Keratinocyte (primary cell): ENCODE measurements at regions not wholly inside any gene's neighbourhood (a gene's known extent, or its start where the extent isn't known, plus 50 kb on each side); places are given as distances from the start of the nearest gene placed in this dataset.

Source experiments
- CTCF ChIP-seq, 3 experiments: IDR thresholded peaks in 1 of 3; conservative IDR thresholded peaks in 1 of 3; optimal IDR thresholded peaks in 1 of 3; 2 replicates in 2 of 3; 3 replicates in 1 of 3; pipeline versions ENCODE3 to v1.5.1; 2011; ENCODE audit warnings: low read length in 3 of 3, mild to moderate bottlenecking in 3 of 3, moderate library complexity in 2 of 3, control low read depth in 1 of 3, inconsistent platforms in 1 of 3; ENCODE audit not compliant: insufficient read depth in 2 of 3; ENCODE audit errors: extremely low read depth in 1 of 3
- EZH2 ChIP-seq: IDR thresholded peaks from one replicate; pipeline ENCODE4 v1.6.1; 2012; ENCODE audit warnings: inconsistent platforms, mild to moderate bottlenecking, low read length, moderate library complexity

GRCh38 chr11:11086979-11087378 is 229.1 kb upstream of the ZBED5 start:
- no peak for TF ChIP-seq CTCF (optimal IDR thresholded peaks at IDR 0.05 in 1 of 3, IDR thresholded peaks at IDR 0.05 in 1 of 3, conservative IDR thresholded peaks at IDR 0.05 in 1 of 3; ENCODE audit: extremely low read depth in 1 of 3, insufficient read depth in 2 of 3, low read length in 3 of 3)
- TF ChIP-seq EZH2, result no peak
